H1 (cell line): ENCODE measurements at regions not wholly inside any gene's neighbourhood (a gene's known extent, or its start where the extent isn't known, plus 50 kb on each side); places are given as distances from the start of the nearest gene placed in this dataset.

Source experiments
- CTCF ChIA-PET: fragments of 300-600 bp; sonication (Branson Sonifier 250); formaldehyde crosslinking; loops from one replicate; lab custom pipeline; 2021; ENCODE audit not compliant: partially characterized antibody; lab: Charles Lee
- POLR2A ChIA-PET: fragments of 300-600 bp; sonication (Branson Sonifier 250); formaldehyde crosslinking; loops from one replicate; lab custom pipeline; 2021; ENCODE audit warnings: inconsistent platforms; ENCODE audit not compliant: partially characterized antibody; lab: Charles Lee
- DNase-seq, 2 experiments: peaks; one replicate each; pipeline versions ENCODE4 v3.0.0 to v3.0.0-alpha.2; 2010 to 2022; ENCODE audit warnings: low spot score in 2 of 2, low read depth in 1 of 2, mixed read lengths in 1 of 2
- FAIRE-seq: peaks from 2 replicates; lab custom pipeline; 2011; peaks lifted over from hg19 to GRCh38; lab: Jason Lieb, UNC
- H2AFZ ChIP-seq: 2 replicates; pipeline ENCODE4 v1.8.1; 2012; ENCODE audit warnings: low read length, inconsistent platforms
- H2AK5ac ChIP-seq: 2 replicates; pipeline ENCODE4 v1.6.1; 2013; ENCODE audit warnings: low read depth, low read length
- H2BK120ac ChIP-seq: replicated peaks from 2 replicates; pipeline ENCODE3; 2013; ENCODE audit warnings: low read depth, low read length, inconsistent platforms
- H2BK12ac ChIP-seq: 2 replicates; pipeline ENCODE4 v1.6.1; 2013; ENCODE audit warnings: low read depth, low read length
- H2BK15ac ChIP-seq: 2 replicates; pipeline ENCODE4 v1.6.1; 2013; ENCODE audit warnings: low read length
- H2BK20ac ChIP-seq: 2 replicates; pipeline ENCODE4 v1.6.1; 2013; ENCODE audit warnings: low read length
- H2BK5ac ChIP-seq: 2 replicates; pipeline ENCODE4 v1.6.1; 2013; ENCODE audit warnings: low read depth, low read length
- H3K14ac ChIP-seq: 2 replicates; pipeline ENCODE4 v1.6.1; 2013; ENCODE audit warnings: inconsistent platforms; ENCODE audit not compliant: insufficient read length
- H3K18ac ChIP-seq: 2 replicates; pipeline ENCODE4 v1.6.1; 2013; ENCODE audit warnings: low read length; ENCODE audit errors: extremely low read depth
- H3K23ac ChIP-seq: 2 replicates; pipeline ENCODE4 v1.6.1; 2013; ENCODE audit warnings: inconsistent platforms; ENCODE audit not compliant: insufficient read length
- H3K23me2 ChIP-seq: 2 replicates; pipeline ENCODE4 v1.6.1; 2013; ENCODE audit warnings: low read depth, low read length
- H3K27ac ChIP-seq: 2 replicates; pipeline ENCODE4 v1.6.1; 2011; ENCODE audit warnings: low read depth, low read length, inconsistent platforms
- H3K27me3 ChIP-seq, 4 experiments: replicated peaks in 1 of 4; 1 replicate in 1 of 4; 2 replicates in 3 of 4; pipeline versions ENCODE4 v1.6.1 to v1.8.1; 2011 to 2013; ENCODE audit warnings: low read length in 3 of 4, mild to moderate bottlenecking in 3 of 4, inconsistent platforms in 2 of 4, mixed read lengths in 2 of 4, moderate library complexity in 1 of 4; ENCODE audit not compliant: control insufficient read depth in 3 of 4, insufficient read depth in 3 of 4; ENCODE audit errors: extremely low read depth in 1 of 4
- H3K36me3 ChIP-seq, 4 experiments: 2 replicates each; pipeline versions ENCODE4 v1.6.1 to v1.8.1; 2011 to 2013; ENCODE audit warnings: mild to moderate bottlenecking in 4 of 4, low read length in 3 of 4, moderate library complexity in 2 of 4, control low read depth in 1 of 4, inconsistent platforms in 1 of 4; ENCODE audit not compliant: insufficient read depth in 4 of 4, control insufficient read depth in 2 of 4
- H3K4ac ChIP-seq: replicated peaks from 2 replicates; pipeline ENCODE3; 2013; ENCODE audit warnings: low read length, low read depth, mixed read lengths, inconsistent platforms; ENCODE audit not compliant: insufficient read length
- H3K4me1 ChIP-seq, 4 experiments: replicated peaks in 1 of 4; 1 replicate in 1 of 4; 2 replicates in 3 of 4; pipeline versions ENCODE4 v1.6.1 to v1.8.1; 2011 to 2013; ENCODE audit warnings: low read length in 3 of 4, inconsistent platforms in 2 of 4, mixed read lengths in 1 of 4; ENCODE audit not compliant: insufficient read depth in 4 of 4, control insufficient read depth in 3 of 4
- H3K4me2 ChIP-seq, 2 experiments: 2 replicates each; pipeline versions ENCODE4 v1.6.1 to v1.8.1; 2011 to 2013; ENCODE audit warnings: low read depth in 2 of 2, low read length in 2 of 2, control low read depth in 1 of 2, inconsistent platforms in 1 of 2, mild to moderate bottlenecking in 1 of 2; ENCODE audit not compliant: insufficient read depth in 1 of 2
- H3K4me3 ChIP-seq, 4 experiments: fragments of 200-600, 300-600 bp in 1 of 4; sonication (generic), shearing (Covaris generic), sonication (Bioruptor Twin) in 1 of 4; 2 replicates each; pipeline versions ENCODE4 v1.5.1 to v1.8.1; 2011 to 2016; ENCODE audit warnings: low read length in 4 of 4, low read depth in 3 of 4, control low read depth in 2 of 4, inconsistent platforms in 2 of 4, mild to moderate bottlenecking in 2 of 4, mixed read lengths in 1 of 4, moderate library complexity in 1 of 4; ENCODE audit not compliant: insufficient read depth in 2 of 4; ENCODE audit errors: extremely low read depth in 1 of 4
- H3K56ac ChIP-seq: replicated peaks from 2 replicates; pipeline ENCODE3; 2013; ENCODE audit warnings: low read depth, mild to moderate bottlenecking, mixed read lengths, low read length, inconsistent platforms; ENCODE audit not compliant: insufficient read length
- H3K79me1 ChIP-seq: 2 replicates; pipeline ENCODE4 v1.6.1; 2013; ENCODE audit warnings: low read depth, low read length, control low read depth
- H3K79me2 ChIP-seq, 2 experiments: 2 replicates each; pipeline versions ENCODE4 v1.6.1 to v1.8.1; 2012 to 2013; ENCODE audit warnings: low read length in 2 of 2, mild to moderate bottlenecking in 2 of 2, inconsistent platforms in 1 of 2; ENCODE audit not compliant: insufficient read depth in 2 of 2, control insufficient read depth in 1 of 2
- H3K9ac ChIP-seq, 4 experiments: replicated peaks in 1 of 4; 1 replicate in 1 of 4; 2 replicates in 3 of 4; pipeline versions ENCODE4 v1.6.1 to v1.8.1; 2011 to 2013; ENCODE audit warnings: low read depth in 3 of 4, low read length in 3 of 4, control low read depth in 2 of 4, mild to moderate bottlenecking in 2 of 4, moderate library complexity in 2 of 4, inconsistent platforms in 1 of 4; ENCODE audit errors: extremely low read depth in 1 of 4
- H3K9me3 ChIP-seq, 2 experiments: 2 replicates each; pipeline versions ENCODE4 v1.6.1 to v1.8.1; 2012 to 2013; ENCODE audit warnings: mild to moderate bottlenecking in 2 of 2, moderate library complexity in 2 of 2, control low read depth in 1 of 2, inconsistent platforms in 1 of 2, low read depth in 1 of 2, low read length in 1 of 2, mixed read lengths in 1 of 2; ENCODE audit not compliant: insufficient read depth in 2 of 2
- H4K20me1 ChIP-seq, 2 experiments: replicated peaks in 1 of 2; 2 replicates each; pipeline versions ENCODE3 to v1.8.1; 2011 to 2013; ENCODE audit warnings: inconsistent platforms in 2 of 2, low read length in 2 of 2, mild to moderate bottlenecking in 1 of 2; ENCODE audit not compliant: insufficient read depth in 2 of 2, control insufficient read depth in 1 of 2
- H4K5ac ChIP-seq: 2 replicates; pipeline ENCODE4 v1.6.1; 2013; ENCODE audit warnings: low read length, low read depth, mixed read lengths, inconsistent platforms; ENCODE audit not compliant: insufficient read length
- H4K8ac ChIP-seq: 2 replicates; pipeline ENCODE4 v1.8.0; 2013; ENCODE audit warnings: mild to moderate bottlenecking, moderate library complexity, low read length, inconsistent platforms; ENCODE audit not compliant: insufficient read depth; ENCODE audit errors: extremely low read depth
- H4K91ac ChIP-seq: replicated peaks from 2 replicates; pipeline ENCODE3; 2013; ENCODE audit warnings: low read length, mixed read lengths, inconsistent platforms; ENCODE audit not compliant: insufficient read length
- NRF1 ChIP-seq: IDR thresholded peaks from 2 replicates; pipeline ENCODE4 v1.6.1; 2011; ENCODE audit warnings: mild to moderate bottlenecking, low read depth, low read length, improper control_type of control experiment
- WGBS, 2 experiments: shearing (Covaris generic) in 1 of 2; methylation state at CpG; one replicate each; pipeline versions ENCODE4 v1.1.6 to v1.1.7; 2013 to 2015; ENCODE audit warnings: low lambda C conversion rate in 2 of 2, mixed read lengths in 2 of 2, inconsistent platforms in 1 of 2, low coverage in 1 of 2, missing lambda C conversion rate in 1 of 2; ENCODE audit not compliant: insufficient replicate concordance in 2 of 2, insufficient coverage in 1 of 2, insufficient read length in 1 of 2; ENCODE audit errors: extremely low coverage in 1 of 2, missing lambda C conversion rate in 1 of 2; 5-methylcytosine and 5-hydroxymethylcytosine counted together
- TF ChIP-seq, protein P1 (sequence below): IDR thresholded peaks from 2 replicates; pipeline ENCODE4 v1.6.1; 2012; ENCODE audit warnings: inconsistent platforms

DNA sequence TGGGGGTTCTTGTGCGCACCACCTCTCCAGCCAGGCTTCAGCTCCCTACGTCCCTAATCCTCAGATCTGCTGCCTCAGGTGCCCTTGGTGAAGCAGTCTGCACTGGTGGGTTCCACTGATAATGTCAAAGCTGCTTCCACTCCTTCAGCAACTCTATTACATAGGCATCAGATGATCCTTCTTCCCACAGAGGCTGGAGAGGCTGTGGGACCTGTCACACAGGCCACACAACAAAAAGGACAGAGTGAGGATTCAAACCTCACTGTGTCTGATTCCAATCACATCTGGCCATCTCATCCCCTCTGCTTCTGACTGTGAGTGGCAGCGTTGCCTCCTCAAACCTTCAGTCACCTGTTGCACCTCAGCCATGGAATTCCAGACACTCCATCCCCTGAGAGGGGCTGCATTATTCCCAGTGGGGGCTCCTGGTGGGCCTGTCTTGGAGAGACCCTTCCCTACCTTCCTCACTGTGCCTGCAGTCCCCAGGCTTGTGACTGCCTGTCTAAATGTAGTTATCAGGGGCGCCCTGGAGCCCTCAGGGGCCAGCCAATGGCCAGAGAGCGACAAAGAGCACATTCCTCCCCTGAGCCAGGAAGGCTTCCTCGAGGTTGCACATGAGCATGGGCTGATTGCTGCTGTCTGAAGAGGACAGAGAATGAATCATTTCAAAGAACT is 211.4 kb upstream of the ECI2 start:
- WGBS, 2 experiments: 85% methylated on average over 6 of the region's 6 CpGs; no CpG with 5 or more reads in 1 of the 2 experiments
- no peak overlapping the region for H3K9ac ChIP-seq

More for the DNA sequence above, 211.4 kb upstream of the ECI2 start:
- TF ChIP-seq, protein P1, sequence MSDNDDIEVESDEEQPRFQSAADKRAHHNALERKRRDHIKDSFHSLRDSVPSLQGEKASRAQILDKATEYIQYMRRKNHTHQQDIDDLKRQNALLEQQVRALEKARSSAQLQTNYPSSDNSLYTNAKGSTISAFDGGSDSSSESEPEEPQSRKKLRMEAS: 0 out of 2 replicates have a peak, but pooled peaks have one; percentile 18
- TF ChIP-seq NRF1: no peak
- H2BK15ac ChIP-seq: no peak overlapping the region
- no peak overlapping the region; the same call in 1 of the 2 replicates for H4K8ac ChIP-seq
- H2BK5ac ChIP-seq: no peak overlapping the region
- no peaks in the 10 kb centered on the region for H3K4me1 ChIP-seq
- H2BK120ac ChIP-seq: no peak overlapping the region
- no peaks in the 10 kb centered on the region for H3K79me1 ChIP-seq
- no peak overlapping the region for H3K4me3 ChIP-seq
- no peak overlapping the region for H3K18ac ChIP-seq
- no peak overlapping the region for H4K5ac ChIP-seq
- H2AK5ac ChIP-seq: no peak overlapping the region
- no peak overlapping the region for H2BK12ac ChIP-seq
- H3K56ac ChIP-seq: no peak overlapping the region
- H2AFZ ChIP-seq: no peak overlapping the region
- no peak overlapping the region for H2BK20ac ChIP-seq
- H3K23ac ChIP-seq: no peak overlapping the region
- H4K20me1 ChIP-seq: no peaks in the 10 kb centered on the region
- H3K9me3 ChIP-seq: no peaks in the 10 kb centered on the region
- H3K14ac ChIP-seq: no peak overlapping the region
- ChIA-PET POLR2A (no interaction called here), CTCF (no interaction called here)
- DNase-seq (no peak), FAIRE-seq (no peak)
- no peak overlapping the region for H3K27ac ChIP-seq
- no peaks in the 10 kb centered on the region for H3K23me2 ChIP-seq
- H3K4ac ChIP-seq: no peak overlapping the region
- H4K91ac ChIP-seq: no peak overlapping the region
- no peaks in the 10 kb centered on the region for H3K36me3 ChIP-seq
- H3K79me2 ChIP-seq: no peaks in the 10 kb centered on the region
- H3K4me2 ChIP-seq: no peak overlapping the region
- H3K27me3 ChIP-seq: peaks cover 0 to 2% (median 0%) of the 10 kb centered on the region in 4 experiments; a peak in 1 of 7 replicates
